Activated T-cell treated with anti-CD3 and anti-CD28 coated beads, Interleukin-2, amount 50 U/mL, for 4 hours (primary cell): ENCODE measurements at regions not wholly inside any gene's neighbourhood (a gene's known extent, or its start where the extent isn't known, plus 50 kb on each side); places are given as distances from the start of the nearest gene placed in this dataset.
"Not testable (repeated sequence)": the region's sequence is repeated elsewhere in the genome, so short reads cannot be mapped to it uniquely, and the experiment has no call there.

ENCODE experiments used
- ATAC-seq, 2 donors: fragments of 200-7000 bp; cut with Tn5 transposase; one replicate each; pipeline ENCODE4 v1.10.0; 2021
- DNase-seq: peaks from one replicate; pipeline ENCODE4 v3.0.0-alpha.2; 2020
- H3K27me3 Mint-ChIP-seq: one replicate; pipeline ENCODE4 v1.8.0; 2021; ENCODE audit warnings: low read depth, mixed read lengths
- H3K36me3 Mint-ChIP-seq: one replicate; pipeline ENCODE4 v1.8.0; 2022; ENCODE audit warnings: mixed read lengths; ENCODE audit not compliant: insufficient read depth
- H3K4me1 Mint-ChIP-seq: one replicate; pipeline ENCODE4 v1.8.0; 2021; ENCODE audit warnings: low read depth, mixed read lengths
- H3K4me3 Mint-ChIP-seq: one replicate; pipeline ENCODE4 v1.8.0; 2021; ENCODE audit warnings: mild to moderate bottlenecking, moderate library complexity, mixed read lengths
- H3K9me3 Mint-ChIP-seq: one replicate; pipeline ENCODE4 v1.8.0; 2021; ENCODE audit warnings: mixed read lengths

DNA sequence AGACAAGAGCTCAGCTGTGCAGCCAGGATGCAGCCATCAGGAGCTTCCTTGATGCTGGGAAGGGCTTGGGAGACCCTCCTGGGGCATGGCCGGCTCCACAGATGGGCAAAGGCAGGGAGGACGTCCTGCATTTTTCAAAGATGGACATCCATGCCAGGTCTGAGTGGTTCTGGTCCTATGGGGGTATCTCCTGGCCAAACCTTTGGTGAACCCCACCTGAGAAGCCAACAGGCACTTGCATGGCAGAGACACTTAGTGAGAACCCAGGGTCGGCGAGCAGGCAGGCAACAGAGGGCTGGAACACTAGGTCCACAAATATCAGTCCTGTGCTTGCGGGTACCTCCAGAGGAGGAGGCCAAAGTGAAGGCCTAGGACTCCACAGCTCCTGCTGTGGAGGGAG lies 70.0 kb downstream of the KCTD15 start:
- no peaks in the 10 kb centered on the region for H3K4me1 Mint-ChIP-seq
- peaks cover 20% of the 10 kb centered on the region for H3K27me3 Mint-ChIP-seq
- DNase-seq (no peak), ATAC-seq (no peak)
- H3K36me3 Mint-ChIP-seq = no peaks in the 10 kb centered on the region
- no peaks in the 10 kb centered on the region for H3K9me3 Mint-ChIP-seq
- no peak overlapping the region for H3K4me3 Mint-ChIP-seq

DNA sequence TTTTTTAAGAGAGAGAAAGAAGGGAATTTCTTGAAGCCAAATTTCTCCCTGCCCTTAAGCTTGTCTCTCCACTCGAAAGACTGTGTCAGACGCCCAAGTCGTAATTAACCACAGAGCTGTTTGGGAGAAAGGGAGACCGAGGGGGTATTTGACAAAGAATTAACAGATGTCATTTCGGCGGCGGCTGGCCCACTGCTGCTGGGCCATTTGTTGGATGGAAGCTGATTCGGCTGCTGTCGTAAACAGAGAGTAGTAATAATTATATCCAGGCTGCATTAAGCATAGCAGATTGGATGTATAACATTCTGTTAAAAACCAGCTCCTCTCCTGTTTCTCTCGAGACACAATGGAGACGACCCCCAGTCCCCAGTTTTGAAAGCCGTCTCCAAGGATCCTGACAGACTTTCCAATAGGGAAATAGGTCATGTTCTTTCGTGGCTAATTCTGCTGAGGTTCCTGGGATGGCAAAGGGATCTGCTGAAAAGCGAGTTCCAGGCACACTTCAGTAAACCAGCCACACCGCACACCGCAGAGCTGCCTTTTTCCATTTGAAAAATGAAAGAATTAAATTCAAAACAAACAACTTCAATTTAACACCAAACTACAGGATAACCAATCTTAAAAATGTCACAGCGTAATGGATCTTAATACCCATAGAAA lies 71.5 kb downstream of the KCTD15 start:
- H3K27me3 Mint-ChIP-seq = peaks cover 20% of the 10 kb centered on the region
- no peaks in the 10 kb centered on the region for H3K36me3 Mint-ChIP-seq
- no peak for ATAC-seq

GRCh38 chr19:33868788-33869412 lies 72.2 kb downstream of the KCTD15 start:
- Mint-ChIP-seq H3K4me1 (no peaks in the 10 kb centered on the region), H3K36me3 (no peaks in the 10 kb centered on the region), H3K27me3 (peaks cover 26% of the 10 kb centered on the region), H3K4me3 (no peak overlapping the region), H3K9me3 (no peaks in the 10 kb centered on the region)
- no peak for ATAC-seq
- no peak for DNase-seq

More for the DNA sequence above, 71.5 kb downstream of the KCTD15 start:
- H3K4me1 Mint-ChIP-seq = no peaks in the 10 kb centered on the region
- H3K9me3 Mint-ChIP-seq = no peaks in the 10 kb centered on the region
- no peak for DNase-seq
- H3K4me3 Mint-ChIP-seq = no peak overlapping the region

DNA sequence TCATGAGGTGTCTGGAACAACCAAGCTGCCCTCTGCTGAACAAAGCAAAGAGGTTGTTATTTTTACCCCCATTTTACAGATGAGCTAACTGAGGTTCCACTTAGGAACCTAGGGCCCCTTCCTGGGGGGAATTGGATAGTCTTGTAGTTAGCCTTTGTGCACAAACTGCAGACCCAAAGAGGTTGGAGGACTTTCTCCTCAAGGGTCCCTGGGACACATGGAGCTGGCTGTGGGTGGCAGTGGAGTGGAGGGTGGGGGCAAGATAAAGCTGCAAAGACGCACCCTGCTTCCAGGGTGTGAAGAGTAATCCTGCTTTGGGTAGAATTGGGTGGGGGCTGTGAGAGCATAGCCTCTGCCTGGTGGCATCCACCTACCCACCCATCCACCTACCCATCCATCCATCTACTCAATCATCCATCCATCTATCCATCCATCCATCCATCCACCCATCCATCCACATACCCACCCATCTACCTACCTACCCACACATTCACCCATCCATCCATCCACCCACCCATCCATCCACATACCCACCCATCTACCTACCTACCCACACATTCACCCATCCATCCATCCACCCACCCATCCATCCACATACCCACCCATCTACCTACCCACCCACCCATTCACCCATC lies 73.7 kb downstream of the KCTD15 start:
- H3K4me1 Mint-ChIP-seq, H3K4me3 Mint-ChIP-seq, H3K36me3 Mint-ChIP-seq, H3K9me3 Mint-ChIP-seq, DNase-seq, ATAC-seq: not testable (repeated sequence)
- peaks cover 27% of the 10 kb centered on the region for H3K27me3 Mint-ChIP-seq

DNA sequence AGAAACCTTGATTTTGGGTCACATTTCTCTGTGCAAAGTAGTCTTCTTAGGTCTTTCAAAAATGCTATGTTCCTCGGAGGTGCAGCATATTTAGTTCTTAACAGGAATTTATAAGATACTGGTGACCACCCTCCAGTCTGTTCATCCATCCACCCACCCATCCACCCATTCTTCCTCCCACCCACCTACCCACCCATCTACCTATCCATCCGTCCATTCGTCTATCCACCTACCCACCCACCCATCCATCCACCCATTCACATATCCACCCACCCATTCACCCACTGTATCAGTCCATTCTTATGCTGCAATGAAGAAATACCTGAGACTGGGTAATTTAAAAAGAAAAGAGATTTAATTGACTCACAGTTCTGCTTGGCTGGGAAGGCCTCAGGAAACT lies 74.9 kb downstream of the KCTD15 start:
- ATAC-seq (no peak), DNase-seq (no peak)
- H3K36me3 Mint-ChIP-seq = no peaks in the 10 kb centered on the region
- peaks cover 28% of the 10 kb centered on the region for H3K27me3 Mint-ChIP-seq
- no peak overlapping the region for H3K4me3 Mint-ChIP-seq
- H3K9me3 Mint-ChIP-seq = no peaks in the 10 kb centered on the region
- H3K4me1 Mint-ChIP-seq = no peaks in the 10 kb centered on the region

- no peaks in the 10 kb centered on the region for H3K36me3 Mint-ChIP-seq
- no peak overlapping the region for H3K4me3 Mint-ChIP-seq
- no peaks in the 10 kb centered on the region for H3K4me1 Mint-ChIP-seq
- peaks cover 25% of the 10 kb centered on the region for H3K27me3 Mint-ChIP-seq
- DNase-seq = no peak
- H3K9me3 Mint-ChIP-seq = no peaks in the 10 kb centered on the region
- ATAC-seq = no peak
These were observed 76.0 kb downstream of the KCTD15 start for GRCh38 chr19:33872445-33873320.

DNA sequence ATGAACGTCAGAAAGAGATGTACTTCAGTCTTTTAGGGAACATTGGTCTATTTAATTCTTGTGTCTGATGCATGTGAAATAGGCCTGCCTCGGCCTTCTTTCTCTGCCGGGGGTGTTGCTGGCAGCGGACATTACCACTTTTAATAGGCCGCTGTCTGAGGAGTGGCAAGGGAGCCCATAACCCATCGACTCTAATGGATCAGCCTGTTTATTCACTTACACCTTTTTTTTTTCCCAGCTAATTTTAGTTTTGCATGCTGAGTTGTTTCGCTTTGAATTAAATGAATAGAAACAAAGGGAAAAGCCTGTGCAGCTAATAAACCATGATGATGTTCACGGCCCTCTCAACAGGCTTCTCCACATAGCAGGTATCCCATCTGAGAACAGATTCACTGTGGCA lies 78.4 kb downstream of the KCTD15 start:
- no peak overlapping the region for H3K4me3 Mint-ChIP-seq
- H3K9me3 Mint-ChIP-seq = no peaks in the 10 kb centered on the region
- DNase-seq (no peak), ATAC-seq (no peak)
- H3K4me1 Mint-ChIP-seq = no peaks in the 10 kb centered on the region
- peaks cover 10% of the 10 kb centered on the region for H3K27me3 Mint-ChIP-seq
- no peaks in the 10 kb centered on the region for H3K36me3 Mint-ChIP-seq

DNA sequence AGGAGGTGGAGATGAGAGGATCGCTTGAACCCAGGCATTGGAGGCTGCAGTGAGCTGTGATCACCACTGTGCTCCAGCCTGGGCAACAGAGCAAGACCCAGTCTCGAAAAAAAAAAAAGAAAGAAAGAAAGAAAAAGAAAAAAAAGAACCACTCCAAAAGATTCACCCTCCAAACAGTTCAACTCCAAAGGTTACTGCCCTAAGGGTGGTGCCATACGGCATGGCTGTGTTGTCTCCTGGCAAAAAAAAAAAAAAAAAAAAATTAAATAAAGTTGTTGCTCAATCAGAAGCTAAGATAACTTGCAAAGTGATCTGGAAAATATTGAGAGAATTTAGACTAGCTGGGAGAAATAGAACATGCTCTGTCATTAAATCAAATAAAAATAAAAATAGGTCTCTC lies 79.5 kb downstream of the KCTD15 start:
- Mint-ChIP-seq H3K4me3 (no peak overlapping the region), H3K4me1 (no peaks in the 10 kb centered on the region), H3K36me3 (no peaks in the 10 kb centered on the region), H3K9me3 (no peaks in the 10 kb centered on the region), H3K27me3 (peaks cover 10% of the 10 kb centered on the region)
- ATAC-seq (no peak), DNase-seq (no peak)

DNA sequence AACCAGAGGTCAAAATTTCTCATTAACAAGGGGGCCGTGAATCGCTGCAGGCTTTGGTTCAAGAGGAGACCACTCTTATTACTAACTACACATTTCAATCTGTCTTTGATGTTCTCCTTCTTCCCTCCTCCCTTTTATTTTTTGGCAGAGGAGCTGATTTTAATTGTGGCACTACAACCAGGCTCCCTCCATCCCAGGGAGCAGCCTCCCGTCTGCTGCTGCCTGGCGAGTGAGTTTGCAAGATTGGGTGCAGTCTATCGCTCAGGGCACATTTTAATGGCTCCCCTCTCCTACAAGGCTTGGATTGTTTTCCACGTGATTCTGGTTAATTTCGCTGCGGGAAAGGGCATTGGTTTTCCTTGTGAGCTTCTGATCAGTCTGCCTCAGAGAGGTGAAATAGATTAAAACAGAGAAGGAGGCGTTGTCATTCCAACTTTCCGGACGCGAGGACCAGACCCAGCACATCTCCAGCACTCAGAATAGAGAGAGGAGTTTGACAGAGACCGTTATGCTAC lies 81.4 kb downstream of the KCTD15 start:
- Mint-ChIP-seq H3K9me3 (no peaks in the 10 kb centered on the region), H3K4me1 (no peaks in the 10 kb centered on the region), H3K4me3 (no peak overlapping the region), H3K27me3 (peaks cover 10% of the 10 kb centered on the region), H3K36me3 (no peaks in the 10 kb centered on the region)
- DNase-seq (no peak), ATAC-seq (no peak)

DNA sequence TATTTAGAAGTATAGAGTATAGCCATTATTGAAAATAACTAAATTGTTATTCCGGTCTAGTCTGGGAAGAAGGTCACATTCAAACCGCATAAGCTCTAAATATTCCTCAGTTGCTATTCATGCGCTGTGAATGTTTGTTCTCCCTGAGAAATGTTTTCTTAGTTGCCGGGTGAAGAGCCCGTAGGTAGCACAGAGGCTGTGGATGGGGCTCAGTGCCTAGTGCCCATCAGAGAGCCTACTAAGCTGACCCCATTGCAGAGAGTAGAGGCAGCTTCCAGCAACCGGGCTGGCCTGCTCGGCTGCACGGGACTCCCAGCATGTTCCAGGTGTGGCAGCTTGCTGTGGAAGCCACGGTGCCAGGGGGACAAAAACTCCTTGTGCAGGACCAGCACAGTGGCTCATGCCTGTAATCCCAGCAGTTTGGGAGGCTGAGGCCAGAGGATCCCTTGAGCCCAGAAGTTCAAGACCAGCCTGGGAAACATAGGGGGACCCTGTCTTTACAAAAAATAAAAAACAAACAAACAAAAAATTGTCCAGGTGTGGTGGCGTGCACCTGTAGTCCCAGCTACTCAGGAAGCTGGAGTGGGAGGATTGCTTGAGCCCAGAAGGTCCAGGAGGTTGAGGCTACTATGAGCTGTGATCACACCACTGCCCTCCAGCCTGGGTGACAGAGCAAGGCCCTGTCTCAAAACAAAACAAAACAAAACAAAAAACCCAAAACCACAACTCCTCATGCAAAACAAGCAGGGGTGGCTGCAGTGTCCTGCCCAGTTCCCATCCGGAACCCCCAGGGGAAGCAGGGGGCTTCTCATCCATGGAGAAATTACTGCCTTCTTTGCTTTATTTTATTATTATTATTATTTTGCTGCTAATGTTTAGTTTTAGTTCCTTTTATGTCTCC lies 82.5 kb downstream of the KCTD15 start:
- Mint-ChIP-seq H3K4me3 (no peak overlapping the region), H3K4me1 (no peaks in the 10 kb centered on the region), H3K36me3 (no peaks in the 10 kb centered on the region), H3K9me3 (no peaks in the 10 kb centered on the region), H3K27me3 (peaks cover 3% of the 10 kb centered on the region)
- DNase-seq (no peak), ATAC-seq (no peak)

DNA sequence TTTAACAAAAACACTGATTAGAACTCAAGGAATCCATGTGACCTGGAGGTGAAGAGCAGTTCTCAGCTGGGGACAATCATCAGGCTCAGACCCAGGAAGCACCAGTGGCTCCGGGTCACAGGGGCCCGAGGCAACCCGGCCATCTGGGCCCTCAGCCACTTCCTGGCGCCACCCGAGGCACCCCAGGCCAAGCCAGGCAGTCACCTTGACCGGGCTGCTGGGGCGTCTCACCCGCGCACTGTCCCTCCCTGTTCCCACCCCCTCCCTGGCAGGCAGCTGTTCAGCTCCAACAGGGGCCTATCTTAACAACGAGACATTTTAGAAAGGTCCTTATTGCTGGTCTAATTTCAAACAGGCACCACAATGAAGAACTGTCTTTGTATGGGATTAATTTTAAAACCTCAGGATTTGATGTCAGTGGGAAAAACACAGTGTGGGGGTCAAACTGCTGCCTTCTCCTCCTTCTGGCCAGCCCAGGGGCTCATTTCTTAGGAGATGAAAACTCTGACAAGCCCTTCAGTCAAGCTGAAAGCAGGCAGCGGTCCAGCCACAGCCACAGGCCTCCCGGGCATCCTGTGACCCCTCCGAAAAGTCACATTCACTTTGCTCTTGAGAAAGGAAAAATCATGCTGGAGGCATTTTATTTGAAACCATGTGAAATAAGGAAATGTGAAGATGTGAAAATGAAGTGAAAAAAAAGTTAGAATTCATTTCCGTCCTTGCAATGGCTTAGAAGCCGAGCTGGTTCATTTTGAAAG lies 83.3 kb downstream of the KCTD15 start:
- no peaks in the 10 kb centered on the region for H3K36me3 Mint-ChIP-seq
- H3K4me1 Mint-ChIP-seq = peaks cover 3% of the 10 kb centered on the region
- peaks cover 3% of the 10 kb centered on the region for H3K27me3 Mint-ChIP-seq
- DNase-seq = no peak
- H3K9me3 Mint-ChIP-seq = no peaks in the 10 kb centered on the region
- no peak for ATAC-seq
- no peak overlapping the region for H3K4me3 Mint-ChIP-seq

- Mint-ChIP-seq H3K36me3 (no peaks in the 10 kb centered on the region), H3K27me3 (peaks cover 3% of the 10 kb centered on the region), H3K4me1 (peaks cover 3% of the 10 kb centered on the region), H3K9me3 (no peaks in the 10 kb centered on the region), H3K4me3 (peak overlapping the region; percentile 20)
- DNase-seq (no peak), ATAC-seq (no peak)
These were observed 87.3 kb downstream of the KCTD15 start for GRCh38 chr19:33883859-33884519.

DNA sequence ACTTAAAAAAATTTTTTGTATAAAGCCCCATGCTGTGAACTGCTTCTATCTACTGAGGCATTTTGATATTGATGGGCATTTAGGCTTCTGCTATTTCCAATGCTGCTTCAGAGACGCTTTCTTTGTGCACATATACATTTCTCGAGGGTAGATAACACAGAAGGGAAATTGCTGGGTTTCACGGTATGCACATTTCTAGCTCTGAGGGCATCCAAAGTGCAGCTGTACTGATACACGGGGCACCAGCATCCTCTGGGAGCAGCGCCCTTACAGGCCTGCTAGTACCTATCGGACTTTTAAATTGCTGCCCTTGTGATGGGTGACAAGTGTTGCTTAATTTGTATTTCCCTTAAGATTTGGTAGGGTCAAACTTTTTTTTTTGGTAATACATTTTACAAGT lies 88.6 kb downstream of the KCTD15 start:
- no peak for ATAC-seq
- peaks cover 3% of the 10 kb centered on the region for H3K27me3 Mint-ChIP-seq
- H3K4me3 Mint-ChIP-seq = no peak overlapping the region
- H3K36me3 Mint-ChIP-seq = no peaks in the 10 kb centered on the region
- DNase-seq = no peak
- no peaks in the 10 kb centered on the region for H3K9me3 Mint-ChIP-seq
- H3K4me1 Mint-ChIP-seq = peaks cover 3% of the 10 kb centered on the region
